CD4-positive, alpha-beta T cell treated with Interleukin-4 for 4 hours (primary cell): ENCODE measurements at regions not wholly inside any gene's neighbourhood (a gene's known extent, or its start where the extent isn't known, plus 50 kb on each side); places are given as distances from the start of the nearest gene placed in this dataset.
"Not testable (repeated sequence)": the region's sequence is repeated elsewhere in the genome, so short reads cannot be mapped to it uniquely, and the experiment has no call there.

Experiments used
- DNase-seq: peaks from one replicate; pipeline ENCODE4 v3.0.0-alpha.2; 2020

- DNase-seq: no peak
Measured at GRCh38 chrX:55142206-55142918, 53.5 kb downstream of the PAGE2 start.

GRCh38 chrX:55142919-55143310 lies 54.1 kb downstream of the PAGE2 start:
- no peak for DNase-seq

- DNase-seq: no peak
Measured at GRCh38 chrX:55143621-55144020, 54.8 kb downstream of the PAGE2 start.

- DNase-seq: no peak
Measured at GRCh38 chrX:55144697-55145096, 55.9 kb downstream of the PAGE2 start.

GRCh38 chrX:55149242-55149641 lies 60.4 kb downstream of the PAGE2 start:
- no peak for DNase-seq

- DNase-seq: no peak
Measured at GRCh38 chrX:55151199-55151598, 62.4 kb downstream of the PAGE2 start.

- DNase-seq: peak; percentile 30
Measured at GRCh38 chrX:55159551-55159950, 60.6 kb upstream of the PAGE5 start.

- DNase-seq: peak; percentile 89
Measured at GRCh38 chrX:55160685-55161552, 59.2 kb upstream of the PAGE5 start.

GRCh38 chrX:55161581-55161980 lies 58.6 kb upstream of the PAGE5 start:
- no peak for DNase-seq

GRCh38 chrX:55163171-55163570 lies 57.0 kb upstream of the PAGE5 start:
- no peak for DNase-seq

- not testable (repeated sequence) for DNase-seq
Measured at GRCh38 chrX:55165026-55165425, 55.1 kb upstream of the PAGE5 start.

- DNase-seq: no peak
Measured at GRCh38 chrX:55167124-55167803, 52.9 kb upstream of the PAGE5 start.

- no peak for DNase-seq
Measured at GRCh38 chrX:55167901-55168300, 52.2 kb upstream of the PAGE5 start.

GRCh38 chrX:55169782-55170181 lies 50.4 kb upstream of the PAGE5 start:
- DNase-seq: no peak
